ENCODE measurements at regions not wholly inside any gene's neighbourhood (a gene's known extent, or its start where the extent isn't known, plus 50 kb on each side); places are given as distances from the start of the nearest gene placed in this dataset.

DNA sequence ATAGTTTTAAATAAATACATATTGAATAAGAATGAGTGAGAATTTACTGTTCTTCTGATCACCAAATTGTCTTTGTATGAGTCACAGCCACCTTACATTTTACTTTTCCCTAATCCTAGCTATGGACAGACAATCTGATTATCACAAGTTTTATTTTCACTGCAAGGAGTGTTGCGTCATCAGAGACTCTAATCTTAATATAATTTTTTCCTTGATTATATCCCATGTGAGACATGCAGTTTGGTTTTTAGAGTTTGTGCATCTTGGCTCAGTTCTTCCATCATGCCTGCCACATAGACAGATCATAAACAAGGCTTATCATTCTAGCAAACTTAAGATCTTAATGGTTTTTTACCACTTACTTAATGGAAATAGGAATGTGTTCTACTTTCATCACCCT, 478.5 kb upstream of the CDH18 start:
- H3K27ac ChIP-seq (ENCODE audit: low read depth, low read length): no peak overlapping the region
- no peaks in the 10 kb centered on the region for H3K36me3 ChIP-seq (ENCODE audit: control insufficient read depth, insufficient read depth, low read length)
- no peak overlapping the region for H3K9ac ChIP-seq (ENCODE audit: low read length)
- no peaks in the 10 kb centered on the region for H3K27me3 ChIP-seq (ENCODE audit: control insufficient read depth, insufficient read depth, low read length)
- no peaks in the 10 kb centered on the region for H3K4me1 ChIP-seq (ENCODE audit: control insufficient read depth, insufficient read depth, low read length)
- no peak overlapping the region for H3K4me3 ChIP-seq (ENCODE audit: low read length)

DNA sequence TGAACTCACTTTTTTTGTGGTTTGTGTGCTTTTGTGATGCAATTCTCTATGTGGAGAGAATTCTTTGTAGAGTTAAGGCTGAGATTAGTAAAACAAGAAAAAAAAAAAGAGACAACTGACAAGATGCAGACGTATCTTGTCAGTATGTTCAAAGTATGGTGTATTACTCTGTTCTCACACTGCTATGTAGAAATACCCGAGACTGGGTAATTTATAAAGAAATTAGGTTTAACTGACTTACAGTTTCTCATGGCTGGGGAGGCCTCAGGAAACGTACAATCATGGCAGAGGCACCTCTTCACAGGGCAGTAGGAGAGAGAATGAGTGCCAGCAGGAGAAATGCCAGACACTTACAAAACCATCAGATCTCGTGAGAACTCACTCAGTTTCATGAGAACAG, 475.2 kb upstream of the CDH18 start:
- Histone ChIP-seq H3K27me3 (ENCODE audit: control insufficient read depth, insufficient read depth, low read length) (no peaks in the 10 kb centered on the region), H3K4me1 (ENCODE audit: control insufficient read depth, insufficient read depth, low read length) (no peaks in the 10 kb centered on the region), H3K4me3 (ENCODE audit: low read length) (no peak overlapping the region), H3K36me3 (ENCODE audit: control insufficient read depth, insufficient read depth, low read length) (no peaks in the 10 kb centered on the region), H3K27ac (ENCODE audit: low read depth, low read length) (no peak overlapping the region), H3K9ac (ENCODE audit: low read length) (no peak overlapping the region)

DNA sequence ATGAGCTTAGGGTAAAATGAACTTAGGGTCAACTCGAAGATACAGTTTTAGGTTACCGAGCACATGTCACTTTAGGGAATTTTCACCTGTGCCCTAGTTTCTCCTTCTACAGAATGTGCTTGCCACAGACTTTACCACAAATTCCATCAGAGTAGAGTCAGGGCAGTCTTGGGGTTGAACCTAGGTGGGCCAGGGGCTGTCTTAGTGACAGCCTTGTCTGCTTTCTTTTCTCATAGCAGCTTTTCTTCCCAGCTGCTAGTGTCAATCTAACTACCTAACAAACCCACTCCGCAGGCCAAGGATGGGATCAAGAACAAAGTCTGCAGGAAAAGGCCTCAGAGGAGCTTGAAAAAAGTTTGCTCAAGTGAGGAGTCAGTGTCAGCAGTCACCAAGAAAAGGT, 458.1 kb upstream of the CDH18 start:
- H3K9ac ChIP-seq (ENCODE audit: low read length): no peak overlapping the region
- no peaks in the 10 kb centered on the region for H3K27me3 ChIP-seq (ENCODE audit: control insufficient read depth, insufficient read depth, low read length)
- H3K4me1 ChIP-seq (ENCODE audit: control insufficient read depth, insufficient read depth, low read length): no peaks in the 10 kb centered on the region
- H3K36me3 ChIP-seq (ENCODE audit: control insufficient read depth, insufficient read depth, low read length): no peaks in the 10 kb centered on the region
- no peak overlapping the region for H3K4me3 ChIP-seq (ENCODE audit: low read length)
- H3K27ac ChIP-seq (ENCODE audit: low read depth, low read length): no peak overlapping the region

DNA sequence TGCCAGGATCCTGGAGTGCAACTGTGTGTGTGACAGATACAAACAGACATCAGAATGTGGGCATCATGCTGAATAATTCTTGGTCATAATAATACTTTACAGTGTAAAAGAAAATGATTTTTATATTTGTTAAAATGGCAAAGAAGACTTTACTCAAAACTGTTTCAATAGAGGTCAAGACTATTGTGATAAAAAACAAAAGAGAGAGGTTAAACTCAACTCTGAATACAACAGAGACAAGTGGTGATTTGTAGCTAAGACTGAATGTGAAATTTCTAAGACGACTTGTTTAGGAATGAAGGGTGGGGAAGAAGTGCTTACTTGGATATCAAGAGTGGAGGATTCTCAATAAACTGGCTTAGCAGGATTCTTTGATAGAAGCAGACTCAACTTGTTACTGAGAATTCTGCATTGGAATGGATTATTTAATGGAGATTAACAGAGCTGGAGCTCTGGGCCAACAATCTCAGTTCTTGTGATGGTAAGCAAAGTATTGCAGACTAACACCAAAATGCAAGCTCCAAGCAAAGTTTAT, 457.4 kb upstream of the CDH18 start:
- H3K9ac ChIP-seq (ENCODE audit: low read length): no peak overlapping the region
- H3K4me1 ChIP-seq (ENCODE audit: control insufficient read depth, insufficient read depth, low read length): no peaks in the 10 kb centered on the region
- no peaks in the 10 kb centered on the region for H3K27me3 ChIP-seq (ENCODE audit: control insufficient read depth, insufficient read depth, low read length)
- no peak overlapping the region for H3K4me3 ChIP-seq (ENCODE audit: low read length)
- no peak overlapping the region for H3K27ac ChIP-seq (ENCODE audit: low read depth, low read length)
- no peaks in the 10 kb centered on the region for H3K36me3 ChIP-seq (ENCODE audit: control insufficient read depth, insufficient read depth, low read length)

DNA sequence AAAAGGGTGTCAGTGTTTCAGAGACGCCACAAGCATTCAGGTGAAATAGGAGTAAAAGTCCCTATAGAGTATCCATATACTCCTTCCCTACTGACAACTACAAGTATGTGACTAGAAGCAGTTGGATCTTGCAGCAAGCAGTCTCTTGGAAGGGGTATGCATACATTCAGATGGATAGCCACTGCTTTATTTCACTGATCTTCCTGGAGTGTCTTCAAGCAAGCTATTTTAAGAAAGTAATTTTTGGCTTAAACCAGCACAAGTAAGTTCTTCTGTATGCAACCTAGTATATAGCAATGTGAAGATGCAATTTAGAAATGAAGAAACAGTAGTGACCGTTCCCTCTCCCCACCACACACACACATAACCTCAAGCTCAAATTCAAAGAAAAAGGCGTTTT, 446.8 kb upstream of the CDH18 start:
- Histone ChIP-seq H3K27ac (ENCODE audit: low read depth, low read length) (no peak overlapping the region), H3K4me1 (ENCODE audit: control insufficient read depth, insufficient read depth, low read length) (no peaks in the 10 kb centered on the region), H3K36me3 (ENCODE audit: control insufficient read depth, insufficient read depth, low read length) (no peaks in the 10 kb centered on the region), H3K9ac (ENCODE audit: low read length) (no peak overlapping the region), H3K27me3 (ENCODE audit: control insufficient read depth, insufficient read depth, low read length) (no peaks in the 10 kb centered on the region), H3K4me3 (ENCODE audit: low read length) (no peak overlapping the region)

DNA sequence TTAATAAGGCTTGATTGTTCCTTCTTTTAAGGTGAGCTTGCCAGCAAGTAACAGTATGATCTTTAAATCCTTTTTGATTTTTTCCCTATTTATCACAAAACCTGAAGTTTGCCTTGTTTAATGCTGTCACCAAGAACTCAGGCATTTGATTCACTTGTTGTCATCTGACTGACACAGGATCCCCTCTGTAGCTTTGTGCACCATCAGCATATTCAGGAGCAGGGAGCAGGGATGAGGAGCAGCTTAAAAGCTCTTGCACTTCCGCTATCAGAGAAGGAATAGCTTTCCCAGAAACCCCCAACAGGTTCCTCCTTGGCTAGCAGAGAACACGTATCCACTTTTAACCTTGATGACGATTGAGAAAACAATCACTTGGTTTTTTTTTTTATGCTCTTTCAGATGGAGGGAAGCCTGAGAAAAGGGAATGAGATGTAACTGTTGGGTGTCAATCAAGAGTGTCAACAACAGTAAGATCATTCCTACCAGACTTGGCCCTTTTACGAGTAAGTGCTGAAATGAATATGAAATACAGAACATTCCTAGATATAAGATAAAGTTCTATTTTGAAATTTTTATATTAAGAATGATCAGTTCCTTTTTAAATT, 433.1 kb upstream of the CDH18 start:
- Histone ChIP-seq H3K9ac (ENCODE audit: low read length) (no peak overlapping the region), H3K4me1 (ENCODE audit: control insufficient read depth, insufficient read depth, low read length) (no peaks in the 10 kb centered on the region), H3K27ac (ENCODE audit: low read depth, low read length) (no peak overlapping the region), H3K27me3 (ENCODE audit: control insufficient read depth, insufficient read depth, low read length) (no peaks in the 10 kb centered on the region), H3K36me3 (ENCODE audit: control insufficient read depth, insufficient read depth, low read length) (no peaks in the 10 kb centered on the region), H3K4me3 (ENCODE audit: low read length) (no peak overlapping the region)

Data from rectal smooth muscle tissue (tissue), 1 donor.